Activated T-helper 1 cell treated with anti-CD3 and anti-CD28 coated beads, Interleukin-12 subunit alpha, Interleukin-12 subunit beta, Interleukin-2, Interleukin-4 antibody, amounts not matched to agents 30 ng/mL and 10 ng/mL and 1 ng/mL, durations not matched to agents 14 hours and 24 hours and 36 hours (primary cell): ENCODE measurements at regions not wholly inside any gene's neighbourhood (a gene's known extent, or its start where the extent isn't known, plus 50 kb on each side); places are given as distances from the start of the nearest gene placed in this dataset.

Experiments used
- DNase-seq: peaks from one replicate; pipeline ENCODE4 v3.0.0; 2021; ENCODE audit warnings: low spot score
- H3K27ac Mint-ChIP-seq: one replicate; pipeline ENCODE4 v1.8.0; 2021; ENCODE audit warnings: mild to moderate bottlenecking, mixed read lengths
- H3K27me3 Mint-ChIP-seq: one replicate; pipeline ENCODE4 v1.8.0; 2022; ENCODE audit warnings: mild to moderate bottlenecking, moderate library complexity, mixed read lengths; ENCODE audit not compliant: insufficient read depth
- H3K36me3 Mint-ChIP-seq: one replicate; pipeline ENCODE4 v1.8.0; 2021; ENCODE audit warnings: low read depth, mixed read lengths
- H3K4me1 Mint-ChIP-seq: one replicate; pipeline ENCODE4 v1.8.0; 2021; ENCODE audit warnings: low read depth, mixed read lengths
- H3K4me3 Mint-ChIP-seq: one replicate; pipeline ENCODE4 v1.8.0; 2021; ENCODE audit warnings: mild to moderate bottlenecking, moderate library complexity, mixed read lengths
- H3K9me3 Mint-ChIP-seq: one replicate; pipeline ENCODE4 v1.8.0; 2021; ENCODE audit warnings: mixed read lengths
- intact Hi-C: fragments of 100-400 bp; cut with micrococcal nuclease; formaldehyde crosslinking; loops from one replicate; pipeline ENCODE4 v1.15.1; 2024

DNA sequence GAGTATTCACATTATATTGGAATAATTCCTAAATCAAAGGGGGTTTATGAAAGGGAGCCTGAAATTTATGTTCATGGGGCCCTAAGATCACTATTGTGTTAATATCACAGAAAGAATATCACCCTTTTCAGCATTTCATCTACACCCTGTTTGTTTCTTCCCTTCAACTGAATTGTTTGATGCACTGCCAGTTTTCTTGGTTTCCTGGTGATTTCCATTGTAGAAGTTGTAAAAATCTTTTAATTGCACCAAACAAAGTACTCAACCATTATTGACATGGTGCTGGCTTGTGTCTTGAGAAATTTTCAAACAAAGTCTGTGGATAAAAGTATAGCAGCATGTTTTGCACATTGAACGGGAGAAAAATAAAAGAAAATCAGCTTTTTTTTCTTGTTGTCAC is 154.8 kb upstream of the PRKD1 start:
- Mint-ChIP-seq H3K9me3 (peaks cover 30% of the 10 kb centered on the region), H3K4me3 (no peak overlapping the region), H3K27ac (no peak overlapping the region), H3K4me1 (no peaks in the 10 kb centered on the region), H3K36me3 (no peaks in the 10 kb centered on the region), H3K27me3 (no peaks in the 10 kb centered on the region)
- intact Hi-C loops, result no loop called here
- no peak for DNase-seq

DNA sequence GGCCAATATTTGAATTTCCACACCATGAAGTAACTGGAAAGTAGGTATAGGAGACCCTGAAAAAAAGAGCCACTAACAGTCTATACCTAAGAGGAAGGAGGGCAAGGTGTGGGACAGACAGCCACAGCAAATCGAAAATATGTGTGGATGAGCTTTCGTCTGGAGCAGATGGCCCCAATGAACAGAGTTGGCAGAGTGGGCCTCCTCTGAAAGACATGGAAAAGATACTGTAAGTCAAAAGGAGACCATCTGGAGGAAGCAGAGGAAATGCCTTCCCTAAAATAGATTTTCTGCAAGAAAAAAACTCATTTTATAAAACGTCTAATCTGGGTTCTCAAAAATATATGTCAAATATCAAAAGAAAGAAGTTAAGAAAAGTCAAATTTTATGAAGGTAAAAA is 157.2 kb upstream of the PRKD1 start:
- H3K4me3 Mint-ChIP-seq, result no peak overlapping the region
- no peak overlapping the region for H3K27ac Mint-ChIP-seq
- no peak for DNase-seq
- H3K4me1 Mint-ChIP-seq, result no peaks in the 10 kb centered on the region
- no peaks in the 10 kb centered on the region for H3K36me3 Mint-ChIP-seq
- H3K27me3 Mint-ChIP-seq, result no peaks in the 10 kb centered on the region
- intact Hi-C loops, result no loop called here
- H3K9me3 Mint-ChIP-seq, result peaks cover 30% of the 10 kb centered on the region

GRCh38 chr14:30085943-30086342 is 158.3 kb upstream of the PRKD1 start:
- no peak for DNase-seq
- intact Hi-C loops, result no loop called here
- H3K4me1 Mint-ChIP-seq, result no peaks in the 10 kb centered on the region
- no peaks in the 10 kb centered on the region for H3K27me3 Mint-ChIP-seq
- no peak overlapping the region for H3K4me3 Mint-ChIP-seq
- H3K36me3 Mint-ChIP-seq, result no peaks in the 10 kb centered on the region
- H3K27ac Mint-ChIP-seq, result no peak overlapping the region
- peaks cover 34% of the 10 kb centered on the region for H3K9me3 Mint-ChIP-seq

DNA sequence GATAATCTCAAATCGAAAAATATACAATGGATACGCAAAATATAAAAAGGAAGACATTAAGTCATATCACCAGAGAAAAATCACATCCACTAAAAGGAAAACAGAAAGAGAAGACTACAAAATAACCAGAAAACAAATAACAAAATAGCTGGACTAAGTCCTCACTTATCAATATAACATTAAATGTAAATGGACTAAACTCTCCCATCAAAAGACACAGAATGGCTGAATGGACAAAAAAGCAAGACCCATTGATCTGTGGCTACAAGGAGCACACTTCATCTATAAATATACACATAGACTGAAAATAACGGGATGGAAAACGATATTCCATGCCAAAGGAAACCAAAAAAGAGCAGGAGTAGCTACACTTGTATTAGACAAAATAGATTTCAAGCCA is 161.0 kb upstream of the PRKD1 start:
- no peak overlapping the region for H3K4me3 Mint-ChIP-seq
- DNase-seq, result no peak
- H3K27ac Mint-ChIP-seq, result no peak overlapping the region
- peaks cover 46% of the 10 kb centered on the region for H3K9me3 Mint-ChIP-seq
- intact Hi-C loops, result no loop called here
- no peaks in the 10 kb centered on the region for H3K36me3 Mint-ChIP-seq
- no peaks in the 10 kb centered on the region for H3K4me1 Mint-ChIP-seq
- no peaks in the 10 kb centered on the region for H3K27me3 Mint-ChIP-seq

GRCh38 chr14:30108975-30109700 is 181.5 kb upstream of the PRKD1 start:
- no peak for DNase-seq
- H3K27me3 Mint-ChIP-seq, result no peaks in the 10 kb centered on the region
- no peaks in the 10 kb centered on the region for H3K4me1 Mint-ChIP-seq
- H3K4me3 Mint-ChIP-seq, result no peak overlapping the region
- intact Hi-C loops, result no loop called here
- H3K36me3 Mint-ChIP-seq, result no peaks in the 10 kb centered on the region
- no peak overlapping the region for H3K27ac Mint-ChIP-seq
- peaks cover 7% of the 10 kb centered on the region for H3K9me3 Mint-ChIP-seq

- Mint-ChIP-seq H3K36me3 (no peaks in the 10 kb centered on the region), H3K27ac (no peak overlapping the region), H3K27me3 (no peaks in the 10 kb centered on the region), H3K4me3 (no peak overlapping the region), H3K4me1 (no peaks in the 10 kb centered on the region), H3K9me3 (no peaks in the 10 kb centered on the region)
- intact Hi-C loops, result no loop called here
- DNase-seq, result no peak
Observed at GRCh38 chr14:30114051-30114450, 186.4 kb upstream of the PRKD1 start.

- no peaks in the 10 kb centered on the region for H3K36me3 Mint-ChIP-seq
- H3K4me1 Mint-ChIP-seq, result no peaks in the 10 kb centered on the region
- no peaks in the 10 kb centered on the region for H3K9me3 Mint-ChIP-seq
- H3K4me3 Mint-ChIP-seq, result no peak overlapping the region
- DNase-seq, result no peak
- intact Hi-C loops, result no loop called here
- no peaks in the 10 kb centered on the region for H3K27me3 Mint-ChIP-seq
- no peak overlapping the region for H3K27ac Mint-ChIP-seq
Observed at GRCh38 chr14:30115756-30116155, 188.1 kb upstream of the PRKD1 start.

GRCh38 chr14:30118992-30119640 is 191.5 kb upstream of the PRKD1 start:
- Mint-ChIP-seq H3K4me1 (no peaks in the 10 kb centered on the region), H3K36me3 (no peaks in the 10 kb centered on the region), H3K27ac (no peak overlapping the region), H3K27me3 (no peaks in the 10 kb centered on the region), H3K9me3 (no peaks in the 10 kb centered on the region), H3K4me3 (no peak overlapping the region)
- no peak for DNase-seq
- intact Hi-C loops, result no loop called here

GRCh38 chr14:30125322-30125979 is 197.8 kb upstream of the PRKD1 start:
- Mint-ChIP-seq H3K4me3 (no peak overlapping the region), H3K36me3 (no peaks in the 10 kb centered on the region), H3K4me1 (no peaks in the 10 kb centered on the region), H3K27me3 (no peaks in the 10 kb centered on the region), H3K9me3 (peaks cover 5% of the 10 kb centered on the region), H3K27ac (no peak overlapping the region)
- no peak for DNase-seq
- intact Hi-C loops, result no loop called here

- H3K9me3 Mint-ChIP-seq, result peaks cover 5% of the 10 kb centered on the region
- no peaks in the 10 kb centered on the region for H3K4me1 Mint-ChIP-seq
- no peaks in the 10 kb centered on the region for H3K27me3 Mint-ChIP-seq
- no peak overlapping the region for H3K4me3 Mint-ChIP-seq
- H3K36me3 Mint-ChIP-seq, result no peaks in the 10 kb centered on the region
- no peak overlapping the region for H3K27ac Mint-ChIP-seq
- no peak for DNase-seq
- intact Hi-C loops, result no loop called here
Observed at GRCh38 chr14:30129807-30130206, 202.2 kb upstream of the PRKD1 start.

DNA sequence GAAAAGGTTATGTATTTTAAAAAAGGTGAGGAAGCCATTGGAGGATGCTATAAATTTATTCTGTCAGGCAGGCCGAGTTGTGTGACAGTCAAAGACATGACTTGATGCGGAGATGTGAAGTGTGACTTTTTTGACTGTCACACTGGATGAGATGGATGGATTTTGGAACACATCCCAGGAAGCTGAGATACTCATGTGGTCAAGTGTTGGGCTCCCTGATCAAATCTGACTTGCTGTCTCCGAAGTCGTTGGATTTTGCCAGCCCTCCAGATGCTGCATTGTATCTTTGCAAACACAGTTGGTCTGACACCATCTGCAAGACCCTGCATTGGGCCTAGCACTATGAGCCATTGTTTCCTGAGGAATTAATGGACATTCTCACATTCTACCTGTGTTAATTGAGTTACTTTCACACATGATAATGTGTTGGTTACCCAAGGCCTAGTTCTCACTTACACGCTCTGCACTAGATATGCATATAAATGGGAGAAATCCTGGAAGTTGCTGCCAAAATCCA is 204.0 kb upstream of the PRKD1 start:
- intact Hi-C loops, result no loop called here
- Mint-ChIP-seq H3K9me3 (peaks cover 5% of the 10 kb centered on the region), H3K27me3 (no peaks in the 10 kb centered on the region), H3K27ac (no peak overlapping the region), H3K36me3 (no peaks in the 10 kb centered on the region), H3K4me1 (no peaks in the 10 kb centered on the region), H3K4me3 (no peak overlapping the region)
- no peak for DNase-seq

- Mint-ChIP-seq H3K9me3 (peaks cover 3% of the 10 kb centered on the region), H3K36me3 (no peaks in the 10 kb centered on the region), H3K4me1 (no peaks in the 10 kb centered on the region), H3K27me3 (no peaks in the 10 kb centered on the region), H3K4me3 (no peak overlapping the region), H3K27ac (no peak overlapping the region)
- DNase-seq, result no peak
- intact Hi-C loops, result no loop called here
Observed at GRCh38 chr14:30132196-30132595, 204.5 kb upstream of the PRKD1 start.

GRCh38 chr14:30134936-30135335 is 207.3 kb upstream of the PRKD1 start:
- no peak overlapping the region for H3K27ac Mint-ChIP-seq
- H3K4me1 Mint-ChIP-seq, result no peaks in the 10 kb centered on the region
- no peaks in the 10 kb centered on the region for H3K9me3 Mint-ChIP-seq
- DNase-seq, result no peak
- H3K36me3 Mint-ChIP-seq, result no peaks in the 10 kb centered on the region
- H3K4me3 Mint-ChIP-seq, result no peak overlapping the region
- intact Hi-C loops, result no loop called here
- H3K27me3 Mint-ChIP-seq, result no peaks in the 10 kb centered on the region
